ENCODE measurements at regions not wholly inside any gene's neighbourhood (a gene's known extent, or its start where the extent isn't known, plus 50 kb on each side); places are given as distances from the start of the nearest gene placed in this dataset.
A peak's percentile ranks its signal among the peaks of the same experiment; 100 is the strongest.

GRCh38 chr5:57893926-57894325 is 411.3 kb upstream of the ACTBL2 start:
- no peak overlapping the region for H3K4me3 ChIP-seq (ENCODE audit: low read depth, poor library complexity, severe bottlenecking)
- DNase-seq (ENCODE audit: low spot score in 2 of 2) = no peak
- WGBS, 2 donors = 83 to 96% methylated on average over 1 of the region's 1 CpG
- intact Hi-C loops (cut with DNase I; ENCODE audit: low total_unique reads) = no loop called here
- TF ChIP-seq CTCF (IDR thresholded peaks at IDR 0.05) = no peak
- TF ChIP-seq POLR2A (IDR thresholded peaks at IDR 0.05) = no peak

GRCh38 chr5:57891443-57891842 is 408.8 kb upstream of the ACTBL2 start:
- H3K4me3 ChIP-seq (ENCODE audit: low read depth, poor library complexity, severe bottlenecking) = no peak overlapping the region
- 73 to 86% methylated on average over 1 of the region's 1 CpG for WGBS, 2 donors
- DNase-seq (ENCODE audit: low spot score in 2 of 2) = no peak
- intact Hi-C loops (cut with DNase I; ENCODE audit: low total_unique reads) = no loop called here
- TF ChIP-seq CTCF (IDR thresholded peaks at IDR 0.05) (no peak), POLR2A (IDR thresholded peaks at IDR 0.05) (no peak)

- no peak overlapping the region for H3K4me3 ChIP-seq (ENCODE audit: low read depth, poor library complexity, severe bottlenecking)
- no peak for DNase-seq (ENCODE audit: low spot score in 2 of 2)
- no peak for TF ChIP-seq POLR2A (IDR thresholded peaks at IDR 0.05)
- TF ChIP-seq CTCF (IDR thresholded peaks at IDR 0.05) = no peak
- intact Hi-C loops (cut with DNase I; ENCODE audit: low total_unique reads) = loop anchor here (5.0 kb wide), 1 partner anchor 573 kb away; the partner anchor contains the start of gene PLK2
- WGBS, 2 donors = 56 to 67% methylated on average over 5 of the region's 5 CpGs
These were observed 406.9 kb upstream of the ACTBL2 start for GRCh38 chr5:57889558-57889957.

- intact Hi-C loops (cut with DNase I; ENCODE audit: low total_unique reads) = loop anchor here (5.0 kb wide), 1 partner anchor 574 kb away; the partner anchor contains the start of gene PLK2
- no peak overlapping the region for H3K4me3 ChIP-seq (ENCODE audit: low read depth, poor library complexity, severe bottlenecking)
- DNase-seq (ENCODE audit: low spot score in 2 of 2) = peak in 1 of 2 donors; percentile 34
- TF ChIP-seq POLR2A (IDR thresholded peaks at IDR 0.05) = no peak
- no peak for TF ChIP-seq CTCF (IDR thresholded peaks at IDR 0.05)
- WGBS, 2 donors = 44 to 45% methylated on average over 6 of the region's 6 CpGs
These were observed 405.4 kb upstream of the ACTBL2 start for GRCh38 chr5:57887851-57888621.

GRCh38 chr5:57884346-57885102 is 401.9 kb upstream of the ACTBL2 start:
- no peak for TF ChIP-seq POLR2A (IDR thresholded peaks at IDR 0.05)
- no peak for TF ChIP-seq CTCF (IDR thresholded peaks at IDR 0.05)
- H3K4me3 ChIP-seq (ENCODE audit: low read depth, poor library complexity, severe bottlenecking) = no peak overlapping the region
- intact Hi-C loops (cut with DNase I; ENCODE audit: low total_unique reads) = loop anchor here (5.0 kb wide), 1 partner anchor 578 kb away; the partner anchor contains the start of gene PLK2
- DNase-seq (ENCODE audit: low spot score in 2 of 2) = no peak
- 94% methylated on average over 5 of the region's 5 CpGs for WGBS, 2 donors

Data from lower leg skin (tissue), 4 donors.